COLO668 (cell line): ENCODE measurements at regions not wholly inside any gene's neighbourhood (a gene's known extent, or its start where the extent isn't known, plus 50 kb on each side); places are given as distances from the start of the nearest gene placed in this dataset.
"Not testable (repeated sequence)": the region's sequence is repeated elsewhere in the genome, so short reads cannot be mapped to it uniquely, and the experiment has no call there.

Experiments used
- DNase-seq: peaks from one replicate; lab custom pipeline; 2025; ENCODE audit not compliant: unreplicated experiment; lab: John Stamatoyannopoulos, UW

DNA sequence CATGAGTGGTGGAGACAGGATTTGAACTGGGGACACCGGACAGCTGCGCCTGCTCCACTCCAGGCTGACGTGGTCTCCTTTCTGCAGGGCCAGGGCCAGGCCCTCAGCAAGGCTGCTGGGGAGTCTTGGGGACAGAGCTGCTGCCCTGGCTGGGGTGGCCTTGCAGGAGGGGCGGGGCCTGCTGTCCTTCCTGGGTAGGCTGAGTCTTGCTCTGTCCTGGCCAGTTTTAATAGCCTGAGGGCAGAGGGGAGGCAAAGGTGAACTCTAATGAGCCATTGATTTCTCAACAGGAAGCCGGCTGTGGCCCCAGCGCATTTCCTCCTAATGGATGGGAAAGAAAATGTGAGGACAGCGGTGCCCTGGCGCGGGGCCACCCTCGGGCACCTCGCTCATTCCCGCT, 428.4 kb upstream of the SULF2 start:
- DNase-seq: not testable (repeated sequence)

DNA sequence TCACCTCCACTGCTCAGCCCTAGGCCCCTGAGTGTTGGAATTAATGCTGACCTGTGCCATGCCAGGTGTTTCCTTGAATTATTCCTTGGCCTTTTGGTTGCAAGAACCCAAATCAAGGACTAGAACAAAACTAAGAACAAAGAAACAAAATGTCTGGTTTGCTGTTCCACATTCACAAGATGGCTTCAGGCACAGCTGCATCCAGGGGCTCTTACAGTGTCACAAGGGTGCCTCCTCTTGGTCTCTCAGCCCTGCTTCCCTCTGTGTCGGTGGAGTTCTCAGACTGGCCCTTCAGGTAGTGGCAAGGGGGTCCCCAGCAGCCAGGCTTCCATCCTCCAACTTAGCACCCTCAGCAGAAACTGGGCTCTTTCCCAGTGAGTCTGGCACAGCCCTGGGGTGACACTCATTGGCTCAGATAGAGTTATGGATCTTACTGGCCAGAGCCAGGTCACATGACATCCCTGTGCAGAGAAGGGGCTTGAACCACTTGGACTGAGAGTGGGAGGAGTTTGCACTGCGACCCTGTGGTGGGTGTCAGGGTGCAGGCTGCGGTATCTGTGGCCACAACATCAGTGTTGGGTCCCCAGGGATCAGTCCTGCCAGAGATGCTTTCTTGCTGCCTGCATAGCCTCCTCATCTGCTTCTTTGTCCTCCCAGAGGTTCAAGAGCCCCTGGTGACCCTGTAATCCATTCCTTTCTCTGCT, 427.7 kb upstream of the SULF2 start:
- DNase-seq: no peak

- no peak for DNase-seq
These were observed 426.6 kb upstream of the SULF2 start for GRCh38 chr20:48211847-48212246.

DNA sequence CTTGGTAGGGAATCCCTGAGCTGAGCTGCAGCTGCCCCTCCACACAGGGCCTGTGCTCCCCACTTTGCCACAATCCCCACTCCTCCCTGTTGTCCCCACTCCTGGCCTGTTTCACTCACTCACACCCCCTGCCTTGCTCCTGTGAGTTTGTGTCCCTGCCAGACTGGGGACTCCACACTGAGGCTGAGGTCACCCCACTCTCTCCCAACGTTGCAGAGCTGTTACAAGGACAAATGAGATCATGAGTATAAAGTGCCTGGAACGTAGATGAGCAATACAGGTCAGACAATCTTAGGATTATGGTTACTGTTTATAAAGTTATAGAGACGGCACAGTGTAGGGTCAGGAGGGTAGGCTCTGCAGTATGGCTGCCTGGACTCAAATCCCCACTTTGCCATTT, 426.0 kb upstream of the SULF2 start:
- no peak for DNase-seq

- DNase-seq: no peak
These were observed 425.1 kb upstream of the SULF2 start for GRCh38 chr20:48210111-48211027.

GRCh38 chr20:48209102-48209501, 423.8 kb upstream of the SULF2 start:
- no peak for DNase-seq

DNA sequence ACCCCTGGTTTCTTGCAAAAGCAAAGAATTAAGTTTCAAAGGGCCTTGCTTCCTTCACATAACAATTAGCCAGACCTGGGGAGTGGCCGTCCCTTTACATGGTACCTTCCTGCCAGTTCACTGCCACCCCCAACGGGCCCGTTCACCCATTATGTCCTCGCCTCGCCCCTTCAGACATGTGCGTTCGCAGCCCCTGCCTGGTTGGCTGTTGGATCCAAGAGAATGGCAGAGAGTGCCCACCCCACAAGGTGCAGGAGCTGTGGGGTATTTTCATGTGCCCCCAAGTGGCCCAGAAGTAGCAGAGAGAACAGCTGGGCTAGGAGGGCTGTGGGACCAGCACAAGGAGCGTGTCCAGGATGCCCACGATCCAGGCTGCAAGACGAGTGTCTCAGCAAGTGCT, 422.9 kb upstream of the SULF2 start:
- DNase-seq: no peak

GRCh38 chr20:48207505-48207904, 422.2 kb upstream of the SULF2 start:
- no peak for DNase-seq

GRCh38 chr20:48205786-48206185, 420.5 kb upstream of the SULF2 start:
- DNase-seq: no peak

- no peak for DNase-seq
These were observed 420.1 kb upstream of the SULF2 start for GRCh38 chr20:48205281-48205782.

DNA sequence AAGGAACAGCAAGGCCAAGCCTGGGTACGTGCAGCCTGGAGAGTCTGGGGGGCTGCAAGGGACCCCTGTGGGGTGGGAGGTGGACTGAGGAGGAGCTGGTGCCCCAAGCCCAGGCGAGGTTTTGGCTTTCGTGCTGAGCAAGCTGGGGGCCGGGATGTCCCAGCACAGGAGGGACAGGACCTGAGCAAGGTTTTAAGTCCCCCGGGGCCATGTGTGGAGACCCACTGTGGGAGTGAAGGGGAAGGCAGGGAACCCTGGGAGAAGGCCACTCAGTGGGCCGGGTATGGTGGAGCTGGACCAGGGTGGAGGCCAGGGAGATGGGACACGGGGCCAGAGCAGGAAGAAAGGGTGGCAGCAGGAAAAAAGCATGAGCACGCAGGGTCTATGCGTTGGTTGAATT, 419.2 kb upstream of the SULF2 start:
- no peak for DNase-seq

DNA sequence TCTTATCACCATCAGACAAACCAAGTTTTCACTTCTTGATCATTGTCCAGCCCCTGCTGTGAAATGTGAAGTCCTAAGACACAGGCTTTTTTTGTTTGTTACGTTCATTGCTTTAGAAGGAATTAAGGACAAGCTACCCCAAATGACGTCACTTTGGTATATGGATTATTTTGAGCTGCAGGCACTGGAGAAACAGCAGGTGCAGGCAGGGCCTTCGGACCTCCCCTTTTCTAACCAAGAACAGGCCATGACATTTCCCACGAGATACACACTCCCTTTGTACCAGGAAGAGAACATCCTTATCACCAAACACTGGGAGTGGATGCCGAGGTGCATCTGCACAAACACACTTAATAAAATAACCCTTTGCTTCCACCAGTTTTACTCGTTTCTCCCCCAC, 418.0 kb upstream of the SULF2 start:
- DNase-seq: no peak

DNA sequence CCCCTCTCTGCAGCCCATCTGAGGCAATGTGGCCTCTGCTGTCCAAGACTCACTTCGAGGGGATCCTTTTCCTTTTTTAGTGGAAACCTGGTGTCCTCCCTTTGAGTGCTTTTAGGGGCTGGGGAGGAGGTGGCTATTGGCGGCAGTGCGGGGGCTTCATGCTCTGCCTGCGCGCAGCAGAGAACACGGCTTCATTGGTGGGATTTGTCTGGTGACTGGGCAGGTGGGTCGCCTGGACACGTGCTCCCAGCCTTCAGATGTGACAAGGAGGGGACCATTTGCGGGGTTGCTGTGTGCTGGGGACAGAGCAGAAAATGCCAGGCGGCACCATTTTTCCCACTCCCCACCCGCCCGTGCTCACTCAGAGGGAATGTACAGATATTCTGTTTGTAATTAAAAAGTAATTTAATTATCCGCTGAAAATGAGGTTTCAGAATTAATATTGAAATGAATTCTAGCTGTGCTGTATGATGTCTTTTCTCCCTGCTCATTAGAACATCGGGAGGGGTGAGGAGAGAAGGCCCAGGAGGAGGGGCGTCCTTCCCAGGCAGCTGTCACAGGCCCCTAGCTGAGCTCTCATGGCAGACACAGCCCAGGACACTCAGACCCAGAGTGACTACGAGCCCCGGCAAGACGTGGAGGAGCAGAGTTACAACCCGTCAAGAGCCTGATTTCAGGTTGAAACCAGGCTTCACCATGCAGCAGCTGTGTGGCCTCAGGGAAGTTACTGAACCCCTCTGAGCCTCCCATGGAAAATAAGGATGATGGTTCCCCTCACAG, 417.2 kb upstream of the SULF2 start:
- DNase-seq: no peak

GRCh38 chr20:48201885-48202284, 416.6 kb upstream of the SULF2 start:
- DNase-seq: no peak

DNA sequence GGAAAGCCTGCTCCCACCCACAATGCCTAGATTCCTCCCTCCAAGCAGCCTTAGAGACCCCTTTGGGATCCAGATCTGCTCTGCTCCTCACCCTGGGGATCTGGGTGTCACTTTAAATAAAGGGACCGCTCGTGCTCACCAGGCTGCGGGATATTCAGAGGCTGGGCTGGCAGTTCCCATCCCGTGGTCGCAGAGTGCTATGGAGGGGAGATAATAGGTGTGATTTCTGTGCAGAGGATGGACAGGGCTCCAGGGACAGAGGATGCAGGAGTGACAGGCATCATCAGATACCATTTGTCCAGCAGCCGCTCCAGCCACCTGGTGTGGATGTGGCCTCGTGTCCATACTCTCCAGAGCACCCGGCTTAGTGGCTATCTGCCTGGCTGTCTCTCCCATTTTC, 415.9 kb upstream of the SULF2 start:
- no peak for DNase-seq

- DNase-seq: no peak
These were observed 413.7 kb upstream of the SULF2 start for GRCh38 chr20:48198929-48199451.

DNA sequence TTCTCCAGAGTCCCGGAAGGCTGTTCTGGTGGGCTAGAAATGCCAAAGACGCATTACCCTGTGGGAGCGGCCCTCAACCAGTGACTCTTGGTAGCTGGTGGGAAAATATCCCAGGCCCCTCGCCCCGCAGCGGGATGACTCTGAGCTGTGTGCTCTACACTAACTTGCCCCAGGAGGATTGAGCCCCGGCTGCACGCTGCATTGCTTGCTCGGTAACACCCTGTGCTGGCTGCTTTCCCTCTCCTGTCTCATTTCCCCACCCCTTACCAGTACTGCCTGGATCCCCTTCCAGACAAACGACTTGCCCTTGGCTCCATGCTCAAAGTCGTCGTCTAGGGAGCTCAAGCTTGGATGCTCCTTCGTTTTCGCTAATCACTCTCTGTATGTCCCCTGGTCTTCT, 411.8 kb upstream of the SULF2 start:
- DNase-seq: no peak

DNA sequence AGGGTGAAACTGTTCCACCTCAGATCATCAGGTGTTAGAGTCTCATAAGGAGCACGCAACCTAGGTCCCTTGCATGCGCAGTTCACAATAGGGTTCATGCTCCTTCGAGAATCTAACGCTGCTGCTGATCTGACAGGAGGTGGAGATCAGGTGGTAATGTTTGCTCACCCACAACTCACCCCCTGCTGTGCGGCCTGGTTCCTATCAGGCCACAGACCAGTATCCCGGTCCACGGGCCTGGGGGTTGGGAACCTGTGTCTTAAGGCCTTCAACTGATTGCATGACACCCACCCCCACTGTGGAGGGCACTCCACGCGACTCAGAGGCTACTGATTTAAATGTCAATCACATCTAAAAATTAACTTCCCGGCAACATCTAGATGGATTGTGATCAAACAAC, 411.2 kb upstream of the SULF2 start:
- DNase-seq: peak; percentile 3

GRCh38 chr20:48196001-48196400, 410.7 kb upstream of the SULF2 start:
- no peak for DNase-seq

- no peak for DNase-seq
These were observed 410.0 kb upstream of the SULF2 start for GRCh38 chr20:48195121-48195870.
